Suprapubic skin (tissue), 4 donors: ENCODE measurements at regions not wholly inside any gene's neighbourhood (a gene's known extent, or its start where the extent isn't known, plus 50 kb on each side); places are given as distances from the start of the nearest gene placed in this dataset.

ENCODE experiments used
- EP300 ChIP-seq: sonication (generic); formaldehyde crosslinking; IDR thresholded peaks from one replicate; pipeline ENCODE4 v1.6.1; 2017; ENCODE audit warnings: antibody characterized with exemption
- POLR2A ChIP-seq, 2 donors: fragments of 450-650 bp; IDR thresholded peaks; one replicate each; pipeline ENCODE4 v1.6.1; 2017; ENCODE audit warnings: antibody characterized with exemption in 2 of 2, mild to moderate bottlenecking in 2 of 2, moderate library complexity in 2 of 2
- POLR2AphosphoS5 ChIP-seq, 3 donors: sonication (generic); formaldehyde crosslinking; IDR thresholded peaks; one replicate each; pipeline ENCODE4 v1.6.1; 2017; ENCODE audit warnings: antibody characterized with exemption in 3 of 3
- TF ChIP-seq, protein P1 (sequence below), 2 donors: fragments of 200-600 bp in 1 of 2; fragments of 450-650 bp in 1 of 2; sonication (generic) in 1 of 2; IDR thresholded peaks; one replicate each; pipeline ENCODE4 v1.5.1; 2016 to 2019; ENCODE audit warnings: antibody characterized with exemption in 2 of 2, mild to moderate bottlenecking in 1 of 2, moderate library complexity in 1 of 2

DNA sequence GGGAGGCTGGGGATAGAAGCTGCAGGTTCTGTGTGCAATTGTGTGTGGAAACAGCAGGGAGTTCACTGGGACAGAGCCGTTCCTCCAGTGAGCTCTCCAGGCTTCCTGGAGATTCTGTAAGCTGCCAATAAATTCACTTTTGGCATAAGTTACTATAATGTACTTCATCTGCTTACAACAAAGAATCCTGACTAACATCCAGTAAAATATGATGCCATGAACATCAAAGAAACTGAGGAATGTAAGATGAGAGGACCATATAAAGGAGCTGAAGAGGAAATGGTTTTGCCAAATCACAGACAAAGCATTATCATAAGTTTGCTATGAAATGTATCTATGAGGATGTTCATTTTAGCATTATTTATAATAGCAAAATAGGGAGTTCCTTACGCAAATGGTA is 175.3 kb downstream of the KCNE4 start:
- TF ChIP-seq EP300 (no peak), POLR2AphosphoS5 (IDR thresholded peaks at IDR 0.05) (no peak), POLR2A (IDR thresholded peaks at IDR 0.05) (no peak)
- TF ChIP-seq, protein P1, sequence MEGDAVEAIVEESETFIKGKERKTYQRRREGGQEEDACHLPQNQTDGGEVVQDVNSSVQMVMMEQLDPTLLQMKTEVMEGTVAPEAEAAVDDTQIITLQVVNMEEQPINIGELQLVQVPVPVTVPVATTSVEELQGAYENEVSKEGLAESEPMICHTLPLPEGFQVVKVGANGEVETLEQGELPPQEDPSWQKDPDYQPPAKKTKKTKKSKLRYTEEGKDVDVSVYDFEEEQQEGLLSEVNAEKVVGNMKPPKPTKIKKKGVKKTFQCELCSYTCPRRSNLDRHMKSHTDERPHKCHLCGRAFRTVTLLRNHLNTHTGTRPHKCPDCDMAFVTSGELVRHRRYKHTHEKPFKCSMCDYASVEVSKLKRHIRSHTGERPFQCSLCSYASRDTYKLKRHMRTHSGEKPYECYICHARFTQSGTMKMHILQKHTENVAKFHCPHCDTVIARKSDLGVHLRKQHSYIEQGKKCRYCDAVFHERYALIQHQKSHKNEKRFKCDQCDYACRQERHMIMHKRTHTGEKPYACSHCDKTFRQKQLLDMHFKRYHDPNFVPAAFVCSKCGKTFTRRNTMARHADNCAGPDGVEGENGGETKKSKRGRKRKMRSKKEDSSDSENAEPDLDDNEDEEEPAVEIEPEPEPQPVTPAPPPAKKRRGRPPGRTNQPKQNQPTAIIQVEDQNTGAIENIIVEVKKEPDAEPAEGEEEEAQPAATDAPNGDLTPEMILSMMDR (IDR thresholded peaks at IDR 0.05), result no peak
